Ecto neural progenitor cell (in vitro differentiated cells): ENCODE measurements at regions not wholly inside any gene's neighbourhood (a gene's known extent, or its start where the extent isn't known, plus 50 kb on each side); places are given as distances from the start of the nearest gene placed in this dataset.
"Not testable (repeated sequence)": the region's sequence is repeated elsewhere in the genome, so short reads cannot be mapped to it uniquely, and the experiment has no call there.

Experiments used
- DNase-seq: peaks from one replicate; pipeline ENCODE4 v3.0.0-alpha.2; 2018; ENCODE audit warnings: low spot score

- no peak for DNase-seq
Observed at GRCh38 chr5:156053056-156053455, 273.9 kb upstream of the SGCD start.

GRCh38 chr5:156076912-156077311, 250.1 kb upstream of the SGCD start:
- no peak for DNase-seq

- no peak for DNase-seq
Observed at GRCh38 chr5:156087577-156088110, 239.3 kb upstream of the SGCD start.

GRCh38 chr5:156089955-156090940, 236.7 kb upstream of the SGCD start:
- not testable (repeated sequence) for DNase-seq

GRCh38 chr5:156093024-156093423, 233.9 kb upstream of the SGCD start:
- no peak for DNase-seq

GRCh38 chr5:156094001-156094400, 233.0 kb upstream of the SGCD start:
- peak; percentile 54 for DNase-seq

GRCh38 chr5:156095709-156096241, 231.2 kb upstream of the SGCD start:
- DNase-seq, result no peak

GRCh38 chr5:156096259-156096658, 230.7 kb upstream of the SGCD start:
- no peak for DNase-seq

GRCh38 chr5:156103155-156103885, 223.6 kb upstream of the SGCD start:
- no peak for DNase-seq

GRCh38 chr5:156109317-156110023, 217.5 kb upstream of the SGCD start:
- no peak for DNase-seq

- DNase-seq, result no peak
Observed at GRCh38 chr5:156119692-156120091, 207.3 kb upstream of the SGCD start.

- DNase-seq, result no peak
Observed at GRCh38 chr5:156120777-156121176, 206.2 kb upstream of the SGCD start.

- DNase-seq, result no peak
Observed at GRCh38 chr5:156121234-156121633, 205.7 kb upstream of the SGCD start.

GRCh38 chr5:156121882-156122281, 205.1 kb upstream of the SGCD start:
- DNase-seq, result no peak

GRCh38 chr5:156124708-156125107, 202.3 kb upstream of the SGCD start:
- DNase-seq, result no peak

GRCh38 chr5:156125118-156125517, 201.8 kb upstream of the SGCD start:
- DNase-seq, result no peak

GRCh38 chr5:156126716-156127115, 200.2 kb upstream of the SGCD start:
- no peak for DNase-seq

- no peak for DNase-seq
Observed at GRCh38 chr5:156128026-156128425, 198.9 kb upstream of the SGCD start.

- DNase-seq, result no peak
Observed at GRCh38 chr5:156134216-156134615, 192.7 kb upstream of the SGCD start.

- DNase-seq, result no peak
Observed at GRCh38 chr5:156135531-156135930, 191.4 kb upstream of the SGCD start.

GRCh38 chr5:156137071-156137869, 189.7 kb upstream of the SGCD start:
- DNase-seq, result no peak
